GM12891 (cell line): ENCODE measurements at regions not wholly inside any gene's neighbourhood (a gene's known extent, or its start where the extent isn't known, plus 50 kb on each side); places are given as distances from the start of the nearest gene placed in this dataset.

Experiments
- POLR2A ChIP-seq: IDR thresholded peaks from 2 replicates; pipeline ENCODE4 v1.6.1; 2011; ENCODE audit warnings: low read depth, low read length, control low read depth
- POLR2AphosphoS5 ChIP-seq: IDR thresholded peaks from 2 replicates; pipeline ENCODE4 v1.6.1; 2011; ENCODE audit warnings: low read depth, low read length, control low read depth
- SPI1 ChIP-seq: IDR thresholded peaks from 2 replicates; pipeline ENCODE4 v1.6.1; 2011; ENCODE audit warnings: low read depth, low read length, control low read depth
- TAF1 ChIP-seq: IDR thresholded peaks from 2 replicates; pipeline ENCODE4 v1.6.1; 2011; ENCODE audit warnings: low read depth, low read length, control low read depth

DNA sequence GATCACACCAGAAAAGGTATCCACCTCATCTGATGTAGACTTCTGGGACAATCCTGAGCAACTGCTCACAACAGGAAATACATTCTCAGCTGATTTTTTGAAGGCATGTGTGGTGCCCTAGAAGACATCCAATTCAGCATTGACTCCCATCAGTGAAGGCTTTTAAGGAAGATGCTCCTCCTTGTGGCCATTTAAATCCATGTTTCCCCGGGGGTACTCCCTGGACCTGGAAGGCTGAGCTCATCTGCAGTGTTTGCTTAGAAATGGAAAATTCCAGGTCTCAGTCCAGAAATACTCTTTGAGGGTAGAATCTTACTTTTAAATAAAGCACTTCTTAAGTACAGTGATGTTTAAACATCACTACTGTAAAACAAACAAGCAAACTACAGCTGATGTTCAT is 195.5 kb upstream of the PDE10A start:
- no peak for TF ChIP-seq POLR2A
- TF ChIP-seq POLR2AphosphoS5 = no peak
- TF ChIP-seq TAF1 = no peak
- TF ChIP-seq SPI1 = no peak
